ENCODE measurements at regions not wholly inside any gene's neighbourhood (a gene's known extent, or its start where the extent isn't known, plus 50 kb on each side); places are given as distances from the start of the nearest gene placed in this dataset.

DNA sequence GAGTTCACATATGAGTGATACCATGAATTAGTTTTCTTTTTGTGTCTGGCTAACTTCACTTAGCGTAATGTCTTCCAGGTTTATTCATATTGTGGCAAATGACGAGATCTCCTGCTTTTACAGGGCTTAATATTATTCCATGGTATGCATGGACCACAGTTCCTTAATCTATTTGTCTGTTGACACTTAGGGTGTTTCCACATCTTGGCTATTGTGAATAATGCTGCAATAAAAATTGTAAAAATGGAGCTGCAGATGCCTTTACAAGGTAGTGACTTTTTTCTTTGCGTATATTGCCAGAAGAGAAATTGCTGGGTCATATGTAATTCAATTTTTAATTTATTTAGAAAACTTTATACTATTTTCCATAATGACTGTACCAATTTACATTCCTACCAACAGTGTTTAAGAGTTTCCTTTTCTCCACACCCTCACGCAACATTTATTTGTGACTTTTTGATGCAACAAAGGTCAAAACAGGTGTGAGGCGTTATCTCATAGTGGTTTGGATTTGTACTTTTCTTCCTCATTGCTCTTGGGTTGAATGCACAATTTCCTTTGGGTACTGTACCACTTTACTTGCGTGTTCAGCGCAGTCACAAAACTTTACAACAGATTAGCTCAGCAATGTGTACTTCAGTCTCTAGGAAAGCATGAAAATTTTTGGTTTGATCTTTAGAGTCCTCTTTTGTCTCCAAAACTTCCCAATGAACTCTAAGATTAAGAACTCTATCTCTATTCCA lies 240.8 kb downstream of the PPARGC1A start:
- Histone ChIP-seq H4K20me1 (ENCODE audit: insufficient read depth, low read length, poor library complexity, severe bottlenecking) (no peaks in the 10 kb centered on the region), H3K36me3 (ENCODE audit: insufficient read depth, low read length) (no peaks in the 10 kb centered on the region), H3K79me2 (ENCODE audit: insufficient read depth, low read length) (no peaks in the 10 kb centered on the region), H3K9ac (ENCODE audit: low read depth, low read length, poor library complexity, severe bottlenecking) (no peak overlapping the region), H3K9me2 (replicated peaks; ENCODE audit: low read depth, low read length) (no peaks in the 10 kb centered on the region), H3K4me2 (ENCODE audit: low read depth, low read length, poor library complexity, severe bottlenecking) (no peak overlapping the region), H3K4me3 (ENCODE audit: low read length, poor library complexity, severe bottlenecking) (no peak overlapping the region), H3K9me3 (ENCODE audit: insufficient read depth, low read depth, low read length) (no peaks in the 10 kb centered on the region), H3F3A (ENCODE audit: low read depth) (no peaks in the 10 kb centered on the region), H2AFZ (ENCODE audit: low read length) (no peak overlapping the region), H3K4me1 (ENCODE audit: insufficient read depth, low read length, poor library complexity, severe bottlenecking) (no peaks in the 10 kb centered on the region), H3K27me3 (ENCODE audit: insufficient read depth, low read length, poor library complexity, severe bottlenecking) (no peaks in the 10 kb centered on the region)
- no peak for TF ChIP-seq EZH2phosphoT487 (IDR thresholded peaks at IDR 0.05; ENCODE audit: borderline replicate concordance)
- no peak for TF ChIP-seq CTCF (conservative IDR thresholded peaks at IDR 0.05; ENCODE audit: low read length)

DNA sequence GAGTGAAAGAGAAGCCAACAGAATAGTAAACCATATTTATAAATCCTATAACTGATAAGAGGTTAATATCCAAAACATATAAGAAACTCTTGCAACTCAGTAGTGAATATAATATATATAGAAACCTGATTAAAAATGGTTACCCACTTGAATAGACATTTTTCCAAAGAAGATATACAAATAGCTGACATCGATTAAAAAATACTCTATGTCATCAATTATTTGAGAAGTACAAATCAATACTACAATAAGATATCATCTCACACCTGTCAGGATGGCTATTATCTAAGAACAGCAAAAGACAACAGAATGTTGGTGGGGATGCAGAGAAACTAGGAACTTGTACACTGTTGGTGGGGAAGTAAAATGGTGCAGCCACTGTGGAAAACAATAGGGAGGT lies 254.4 kb downstream of the PPARGC1A start:
- Histone ChIP-seq H3K27me3 (ENCODE audit: insufficient read depth, low read length, poor library complexity, severe bottlenecking) (no peaks in the 10 kb centered on the region), H3K4me2 (ENCODE audit: low read depth, low read length, poor library complexity, severe bottlenecking) (no peak overlapping the region), H3K4me1 (ENCODE audit: insufficient read depth, low read length, poor library complexity, severe bottlenecking) (no peaks in the 10 kb centered on the region), H3K9ac (ENCODE audit: low read depth, low read length, poor library complexity, severe bottlenecking) (no peak overlapping the region), H3K36me3 (ENCODE audit: insufficient read depth, low read length) (no peaks in the 10 kb centered on the region), H3K4me3 (ENCODE audit: low read length, poor library complexity, severe bottlenecking) (no peak overlapping the region), H3K79me2 (ENCODE audit: insufficient read depth, low read length) (no peaks in the 10 kb centered on the region), H3K9me3 (ENCODE audit: insufficient read depth, low read depth, low read length) (no peaks in the 10 kb centered on the region), H3F3A (ENCODE audit: low read depth) (no peaks in the 10 kb centered on the region), H4K20me1 (ENCODE audit: insufficient read depth, low read length, poor library complexity, severe bottlenecking) (no peaks in the 10 kb centered on the region), H3K9me2 (replicated peaks; ENCODE audit: low read depth, low read length) (no peaks in the 10 kb centered on the region), H2AFZ (ENCODE audit: low read length) (no peak overlapping the region)
- no peak for TF ChIP-seq EZH2phosphoT487 (IDR thresholded peaks at IDR 0.05; ENCODE audit: borderline replicate concordance)

- Histone ChIP-seq H3K27me3 (ENCODE audit: insufficient read depth, low read length, poor library complexity, severe bottlenecking) (no peaks in the 10 kb centered on the region), H3K4me1 (ENCODE audit: insufficient read depth, low read length, poor library complexity, severe bottlenecking) (no peaks in the 10 kb centered on the region), H3K9me2 (replicated peaks; ENCODE audit: low read depth, low read length) (no peaks in the 10 kb centered on the region), H3K4me3 (ENCODE audit: low read length, poor library complexity, severe bottlenecking) (no peak overlapping the region), H3K79me2 (ENCODE audit: insufficient read depth, low read length) (no peaks in the 10 kb centered on the region), H3F3A (ENCODE audit: low read depth) (no peaks in the 10 kb centered on the region), H3K9me3 (ENCODE audit: insufficient read depth, low read depth, low read length) (no peaks in the 10 kb centered on the region), H3K4me2 (ENCODE audit: low read depth, low read length, poor library complexity, severe bottlenecking) (no peak overlapping the region), H4K20me1 (ENCODE audit: insufficient read depth, low read length, poor library complexity, severe bottlenecking) (no peaks in the 10 kb centered on the region), H2AFZ (ENCODE audit: low read length) (no peak overlapping the region), H3K36me3 (ENCODE audit: insufficient read depth, low read length) (no peaks in the 10 kb centered on the region), H3K9ac (ENCODE audit: low read depth, low read length, poor library complexity, severe bottlenecking) (no peak overlapping the region)
- no peak for TF ChIP-seq CTCF (conservative IDR thresholded peaks at IDR 0.05; ENCODE audit: low read length)
- TF ChIP-seq EZH2phosphoT487 (IDR thresholded peaks at IDR 0.05; ENCODE audit: borderline replicate concordance), result no peak
These were observed 258.4 kb downstream of the PPARGC1A start for GRCh38 chr4:23631255-23631950.
